ENCODE measurements at regions not wholly inside any gene's neighbourhood (a gene's known extent, or its start where the extent isn't known, plus 50 kb on each side); places are given as distances from the start of the nearest gene placed in this dataset.

DNA sequence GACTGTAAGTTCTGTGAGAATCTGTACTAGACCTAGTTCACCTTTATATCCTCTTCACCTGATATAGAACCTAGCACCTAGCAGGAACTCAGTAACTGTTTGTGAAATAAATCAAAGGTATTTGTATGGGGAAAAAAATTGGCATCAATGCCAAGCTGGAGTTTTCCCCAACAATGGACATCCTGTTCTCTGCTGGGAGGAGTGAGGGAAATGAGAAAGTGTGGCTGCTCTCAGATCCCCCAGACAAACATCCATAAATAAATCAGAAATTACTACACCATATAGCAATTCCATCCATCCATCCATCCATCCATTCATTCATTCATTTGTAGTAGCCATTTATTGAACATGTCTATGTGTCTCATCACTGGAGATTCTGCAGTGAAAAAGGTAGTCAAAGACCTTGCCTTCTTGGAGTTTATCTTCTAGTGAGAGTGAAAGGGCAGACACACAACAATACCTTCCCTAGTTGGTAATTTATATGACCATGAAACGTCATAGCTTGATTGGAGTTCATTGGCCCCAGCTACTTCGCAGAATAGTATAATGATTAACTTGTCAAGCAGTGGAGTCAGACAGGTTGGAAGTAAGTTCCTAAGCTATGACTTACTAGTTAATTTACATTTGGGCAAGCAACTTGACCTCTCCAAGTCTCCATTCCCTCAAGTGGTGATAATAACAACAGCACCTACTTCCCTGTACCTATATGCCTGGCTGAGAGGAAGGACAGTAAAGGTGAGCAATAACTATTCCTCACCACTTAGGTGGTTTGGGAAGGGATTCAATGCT, 98.7 kb upstream of the KIT start:
- intact Hi-C loops (cut with DNase I; ENCODE audit: low total_unique reads), result no loop called here
- H3K27ac ChIP-seq, result no peak overlapping the region
- H3K36me3 ChIP-seq, result no peaks in the 10 kb centered on the region
- H3K4me3 ChIP-seq, result no peak overlapping the region
- H3K4me1 ChIP-seq, result no peaks in the 10 kb centered on the region
- H3K27me3 ChIP-seq, result no peaks in the 10 kb centered on the region
- H3K9me3 ChIP-seq, result no peaks in the 10 kb centered on the region
- TF ChIP-seq, protein P1, sequence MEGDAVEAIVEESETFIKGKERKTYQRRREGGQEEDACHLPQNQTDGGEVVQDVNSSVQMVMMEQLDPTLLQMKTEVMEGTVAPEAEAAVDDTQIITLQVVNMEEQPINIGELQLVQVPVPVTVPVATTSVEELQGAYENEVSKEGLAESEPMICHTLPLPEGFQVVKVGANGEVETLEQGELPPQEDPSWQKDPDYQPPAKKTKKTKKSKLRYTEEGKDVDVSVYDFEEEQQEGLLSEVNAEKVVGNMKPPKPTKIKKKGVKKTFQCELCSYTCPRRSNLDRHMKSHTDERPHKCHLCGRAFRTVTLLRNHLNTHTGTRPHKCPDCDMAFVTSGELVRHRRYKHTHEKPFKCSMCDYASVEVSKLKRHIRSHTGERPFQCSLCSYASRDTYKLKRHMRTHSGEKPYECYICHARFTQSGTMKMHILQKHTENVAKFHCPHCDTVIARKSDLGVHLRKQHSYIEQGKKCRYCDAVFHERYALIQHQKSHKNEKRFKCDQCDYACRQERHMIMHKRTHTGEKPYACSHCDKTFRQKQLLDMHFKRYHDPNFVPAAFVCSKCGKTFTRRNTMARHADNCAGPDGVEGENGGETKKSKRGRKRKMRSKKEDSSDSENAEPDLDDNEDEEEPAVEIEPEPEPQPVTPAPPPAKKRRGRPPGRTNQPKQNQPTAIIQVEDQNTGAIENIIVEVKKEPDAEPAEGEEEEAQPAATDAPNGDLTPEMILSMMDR (IDR thresholded peaks at IDR 0.05), result no peak
- TF ChIP-seq POLR2A (IDR thresholded peaks at IDR 0.05), result no peak
- no peak for DNase-seq

DNA sequence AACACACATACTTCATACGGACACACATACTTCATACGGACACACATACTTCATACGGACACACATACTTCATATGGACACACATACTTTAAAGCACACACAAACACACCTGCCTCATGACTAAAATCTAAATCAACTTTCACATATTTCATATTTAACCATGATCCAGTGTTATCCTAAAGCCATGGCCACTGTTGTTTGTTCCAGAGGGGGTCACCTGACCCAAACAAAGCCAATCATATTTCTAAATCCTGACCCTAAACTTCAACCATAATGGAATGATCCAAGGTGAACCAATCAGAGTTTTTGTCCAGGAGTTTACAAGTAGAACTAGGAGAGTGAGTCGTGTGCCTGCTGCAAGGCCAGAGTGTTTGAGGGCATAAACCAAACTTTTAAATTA, 97.2 kb upstream of the KIT start:
- DNase-seq, result no peak
- Histone ChIP-seq H3K4me1 (no peaks in the 10 kb centered on the region), H3K36me3 (no peaks in the 10 kb centered on the region), H3K27ac (no peak overlapping the region), H3K9me3 (no peaks in the 10 kb centered on the region), H3K27me3 (no peaks in the 10 kb centered on the region), H3K4me3 (no peak overlapping the region)
- intact Hi-C loops (cut with DNase I; ENCODE audit: low total_unique reads), result no loop called here
- TF ChIP-seq POLR2A (IDR thresholded peaks at IDR 0.05), result no peak
- TF ChIP-seq, protein P1 (IDR thresholded peaks at IDR 0.05), result no peak

DNA sequence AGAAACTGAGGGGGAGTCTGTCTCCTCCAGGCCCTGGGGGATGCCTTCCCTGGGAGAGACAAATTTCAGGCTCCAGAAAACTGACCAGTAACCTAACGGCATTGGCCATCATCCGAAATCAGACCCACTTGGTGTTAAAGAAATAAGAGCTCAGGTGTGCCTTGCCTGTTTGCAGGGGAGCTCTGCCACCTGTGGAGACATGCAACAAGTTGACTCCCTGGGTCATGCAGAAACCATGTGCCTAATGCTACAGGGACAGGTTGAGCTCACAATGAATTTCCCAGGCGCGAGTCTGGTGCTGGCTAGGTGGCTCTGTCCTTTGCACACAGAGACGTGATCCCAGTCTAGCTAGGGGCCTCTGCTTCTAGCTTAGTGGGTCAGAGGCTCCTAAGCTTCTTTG, 95.8 kb upstream of the KIT start:
- Histone ChIP-seq H3K4me3 (no peak overlapping the region), H3K27ac (no peak overlapping the region), H3K36me3 (no peaks in the 10 kb centered on the region), H3K27me3 (no peaks in the 10 kb centered on the region), H3K4me1 (no peaks in the 10 kb centered on the region), H3K9me3 (no peaks in the 10 kb centered on the region)
- TF ChIP-seq, protein P1 (IDR thresholded peaks at IDR 0.05), result no peak
- TF ChIP-seq POLR2A (IDR thresholded peaks at IDR 0.05), result no peak
- intact Hi-C loops (cut with DNase I; ENCODE audit: low total_unique reads), result no loop called here
- no peak for DNase-seq

DNA sequence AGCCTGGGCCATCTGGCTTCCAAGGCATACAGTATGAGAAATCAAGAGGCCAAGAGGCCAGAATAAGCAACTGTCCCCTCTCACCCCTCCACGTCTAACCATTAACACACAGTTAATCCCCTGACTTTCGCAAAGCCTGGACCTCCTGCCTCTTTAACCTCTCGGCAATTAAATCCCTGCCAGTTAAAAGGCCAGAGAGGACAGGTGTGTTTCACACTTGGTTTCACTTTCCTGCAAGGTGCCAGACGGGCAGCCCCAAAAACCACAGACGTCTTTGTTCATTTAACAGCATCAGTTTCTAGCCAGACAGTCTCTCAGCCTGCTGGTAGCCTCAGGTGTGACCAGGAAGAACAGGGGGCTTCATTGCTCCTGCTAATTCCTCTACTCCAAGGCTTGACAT, 91.1 kb upstream of the KIT start:
- H3K36me3 ChIP-seq, result no peaks in the 10 kb centered on the region
- no peaks in the 10 kb centered on the region for H3K9me3 ChIP-seq
- H3K4me1 ChIP-seq, result no peaks in the 10 kb centered on the region
- no peaks in the 10 kb centered on the region for H3K27me3 ChIP-seq
- no peak for TF ChIP-seq POLR2A (IDR thresholded peaks at IDR 0.05)
- TF ChIP-seq, protein P1 (IDR thresholded peaks at IDR 0.05), result no peak
- DNase-seq, result no peak
- intact Hi-C loops (cut with DNase I; ENCODE audit: low total_unique reads), result no loop called here
- no peak overlapping the region for H3K27ac ChIP-seq
- no peak overlapping the region for H3K4me3 ChIP-seq

DNA sequence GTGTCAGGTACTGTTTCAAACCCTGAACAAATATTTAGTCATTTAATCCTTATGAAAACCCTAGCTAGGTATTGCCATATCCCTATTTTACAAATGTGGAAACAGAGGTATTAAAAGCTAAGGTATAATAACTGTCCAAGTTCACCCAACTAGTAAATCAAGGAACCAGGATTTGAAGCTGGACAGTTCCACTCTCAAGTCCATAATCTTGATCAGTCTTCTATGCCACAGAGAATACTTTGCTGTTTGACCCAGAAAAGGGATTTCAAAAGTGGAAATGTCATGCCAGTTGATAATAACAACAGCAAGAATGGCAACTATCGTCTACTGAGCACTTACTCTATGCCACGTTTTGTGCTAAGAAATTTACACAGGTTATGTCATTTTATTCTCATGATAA, 90.4 kb upstream of the KIT start:
- Histone ChIP-seq H3K27ac (no peak overlapping the region), H3K4me1 (no peaks in the 10 kb centered on the region), H3K9me3 (no peaks in the 10 kb centered on the region), H3K36me3 (no peaks in the 10 kb centered on the region), H3K4me3 (no peak overlapping the region), H3K27me3 (no peaks in the 10 kb centered on the region)
- intact Hi-C loops (cut with DNase I; ENCODE audit: low total_unique reads), result no loop called here
- DNase-seq, result no peak
- TF ChIP-seq, protein P1 (IDR thresholded peaks at IDR 0.05), result no peak
- no peak for TF ChIP-seq POLR2A (IDR thresholded peaks at IDR 0.05)
